SK-N-SH (cell line): ENCODE measurements at regions not wholly inside any gene's neighbourhood (a gene's known extent, or its start where the extent isn't known, plus 50 kb on each side); places are given as distances from the start of the nearest gene placed in this dataset.

ENCODE experiments used
- CTCF ChIA-PET: fragments of 300-600, 350-600 bp; formaldehyde crosslinking; extraction: SDS; loops from one replicate; lab custom pipeline; 2021; lab: Yijun Ruan, JAX
- POLR2A ChIA-PET: fragments of 350-600 bp; sonication (Branson Sonifier 250); formaldehyde crosslinking; extraction: SDS; loops from one replicate; lab custom pipeline; 2020; ENCODE audit warnings: antibody characterized with exemption, inconsistent platforms; lab: Yijun Ruan, JAX
- DNase-seq: peaks from one replicate; pipeline ENCODE4 v3.0.0; 2012
- H2AFZ ChIP-seq: fragments of 200-600 bp; sonication (generic); 2 replicates; pipeline ENCODE4 v1.8.1; 2016; ENCODE audit warnings: antibody characterized with exemption, mild to moderate bottlenecking, low read depth
- H3F3A ChIP-seq: fragments of 200-600 bp; sonication (generic); replicated peaks from 2 replicates; pipeline ENCODE3; 2016; ENCODE audit warnings: antibody characterized with exemption, mild to moderate bottlenecking; ENCODE audit not compliant: insufficient read depth
- H3K27ac ChIP-seq, 2 experiments: fragments of 200-500 bp in 1 of 2; fragments of 200-600 bp in 1 of 2; sonication (Bioruptor generic) in 1 of 2; sonication (generic), shearing (Covaris generic) in 1 of 2; 2 replicates each; pipeline versions ENCODE4 v1.5.1 to v1.6.1; 2014 to 2016; ENCODE audit warnings: low read depth in 2 of 2, inconsistent platforms in 1 of 2, low read length in 1 of 2, mild to moderate bottlenecking in 1 of 2, mixed read lengths in 1 of 2
- H3K27me3 ChIP-seq: fragments of 200-600 bp; sonication (generic), shearing (Covaris generic); 2 replicates; pipeline ENCODE4 v1.6.1; 2016; ENCODE audit warnings: mixed run types; ENCODE audit not compliant: insufficient read depth
- H3K36me3 ChIP-seq, 2 experiments: fragments of 200-500 bp in 1 of 2; fragments of 200-600 bp in 1 of 2; sonication (Bioruptor generic) in 1 of 2; sonication (generic) in 1 of 2; replicated peaks in 1 of 2; 2 replicates each; pipeline versions ENCODE3 to v1.5.1; 2014 to 2016; ENCODE audit warnings: low read length in 1 of 2, mild to moderate bottlenecking in 1 of 2; ENCODE audit not compliant: insufficient read depth in 2 of 2, control insufficient read depth in 1 of 2
- H3K4me1 ChIP-seq, 2 experiments: fragments of 200-500 bp in 1 of 2; fragments of 200-600 bp in 1 of 2; sonication (Bioruptor generic) in 1 of 2; sonication (generic), shearing (Covaris generic) in 1 of 2; 2 replicates each; pipeline versions ENCODE4 v1.5.1 to v1.6.1; 2014 to 2016; ENCODE audit warnings: low read depth in 1 of 2, low read length in 1 of 2, mixed run types in 1 of 2; ENCODE audit not compliant: insufficient read depth in 2 of 2, control insufficient read depth in 1 of 2
- H3K4me2 ChIP-seq: fragments of 200-600 bp; sonication (generic), shearing (Covaris generic); 2 replicates; pipeline ENCODE4 v1.6.1; 2017; ENCODE audit warnings: mixed run types
- H3K4me3 ChIP-seq, 2 experiments: fragments of 200-500 bp in 1 of 2; fragments of 200-600 bp in 1 of 2; sonication (Bioruptor generic) in 1 of 2; sonication (generic), shearing (Covaris generic) in 1 of 2; 2 replicates each; pipeline versions ENCODE4 v1.5.1 to v1.8.1; 2014 to 2016; ENCODE audit warnings: low read depth in 2 of 2, inconsistent platforms in 1 of 2, low read length in 1 of 2, mild to moderate bottlenecking in 1 of 2, mixed read lengths in 1 of 2, moderate library complexity in 1 of 2
- H3K79me2 ChIP-seq: fragments of 200-600 bp; sonication (generic); 2 replicates; pipeline ENCODE4 v1.8.1; 2017; ENCODE audit warnings: mild to moderate bottlenecking; ENCODE audit not compliant: insufficient read depth
- H3K9ac ChIP-seq: fragments of 200-600 bp; sonication (generic); 2 replicates; pipeline ENCODE4 v1.6.1; 2017; ENCODE audit warnings: mixed run types
- H3K9me2 ChIP-seq: fragments of 200-600 bp; sonication (generic); 2 replicates; pipeline ENCODE4 v1.6.1; 2017; ENCODE audit warnings: mixed run types
- H3K9me3 ChIP-seq: fragments of 200-600 bp; sonication (generic); 2 replicates; pipeline ENCODE4 v1.6.1; 2017; ENCODE audit warnings: mixed run types, mild to moderate bottlenecking, moderate library complexity
- H4K20me1 ChIP-seq: fragments of 200-600 bp; sonication (generic); 2 replicates; pipeline ENCODE4 v1.6.1; 2017; ENCODE audit warnings: mild to moderate bottlenecking, mixed run types; ENCODE audit not compliant: insufficient read depth
- CHD2 ChIP-seq: fragments of 150-350 bp; IDR thresholded peaks from 2 replicates; pipeline ENCODE4 v1.6.1; 2018; ENCODE audit warnings: low read length; ENCODE audit not compliant: partially characterized antibody
- ELF1 ChIP-seq: IDR thresholded peaks from 2 replicates; pipeline ENCODE4 v1.4.0; 2012
- FOSL2 ChIP-seq: IDR thresholded peaks from 2 replicates; pipeline ENCODE4 v1.4.0; 2012; ENCODE audit warnings: low read depth, mild to moderate bottlenecking, moderate library complexity, borderline replicate concordance
- GATA2 ChIP-seq: sonication (generic); formaldehyde crosslinking; IDR thresholded peaks from 2 replicates; pipeline ENCODE4 v1.5.0; 2020; ENCODE audit warnings: mild to moderate bottlenecking, missing genetic modification reagents
- MEF2A ChIP-seq: IDR thresholded peaks from 2 replicates; pipeline ENCODE4 v1.4.0; 2012; ENCODE audit warnings: low read depth, borderline replicate concordance
- POLR2AphosphoS5 ChIP-seq: IDR thresholded peaks from 2 replicates; pipeline ENCODE4 v1.6.1; 2012; ENCODE audit warnings: low read depth, low read length
- RCOR1 ChIP-seq: fragments of 150-350 bp; IDR thresholded peaks from 2 replicates; pipeline ENCODE4 v1.6.1; 2017; ENCODE audit warnings: antibody characterized with exemption, low read length
- RFX5 ChIP-seq: IDR thresholded peaks from 2 replicates; pipeline ENCODE4 v1.6.1; 2012; ENCODE audit warnings: mild to moderate bottlenecking, improper control_type of control experiment, low read length
- TAF1 ChIP-seq: IDR thresholded peaks from 2 replicates; pipeline ENCODE4 v1.6.1; 2012; ENCODE audit warnings: low read depth, mild to moderate bottlenecking, low read length, moderate library complexity, borderline replicate concordance
- TCF12 ChIP-seq: IDR thresholded peaks from 2 replicates; pipeline ENCODE4 v1.4.0; 2012
- TEAD4 ChIP-seq: IDR thresholded peaks from 2 replicates; pipeline ENCODE4 v1.4.0; 2012; ENCODE audit warnings: mild to moderate bottlenecking, borderline replicate concordance; ENCODE audit not compliant: insufficient read depth
- WGBS: methylation state at CpG from one replicate; pipeline ENCODE4 v1.1.6; 2017; ENCODE audit warnings: low lambda C conversion rate; 5-methylcytosine and 5-hydroxymethylcytosine counted together
- TF ChIP-seq, protein P1 (sequence below): IDR thresholded peaks from 2 replicates; pipeline ENCODE4 v1.4.0; 2012; ENCODE audit warnings: low read depth, borderline replicate concordance
- TF ChIP-seq, protein P2 (sequence below): fragments of 200-600 bp; sonication (generic); IDR thresholded peaks from 2 replicates; pipeline ENCODE4 v1.6.1; 2017; ENCODE audit warnings: antibody characterized with exemption, mild to moderate bottlenecking, moderate library complexity

DNA sequence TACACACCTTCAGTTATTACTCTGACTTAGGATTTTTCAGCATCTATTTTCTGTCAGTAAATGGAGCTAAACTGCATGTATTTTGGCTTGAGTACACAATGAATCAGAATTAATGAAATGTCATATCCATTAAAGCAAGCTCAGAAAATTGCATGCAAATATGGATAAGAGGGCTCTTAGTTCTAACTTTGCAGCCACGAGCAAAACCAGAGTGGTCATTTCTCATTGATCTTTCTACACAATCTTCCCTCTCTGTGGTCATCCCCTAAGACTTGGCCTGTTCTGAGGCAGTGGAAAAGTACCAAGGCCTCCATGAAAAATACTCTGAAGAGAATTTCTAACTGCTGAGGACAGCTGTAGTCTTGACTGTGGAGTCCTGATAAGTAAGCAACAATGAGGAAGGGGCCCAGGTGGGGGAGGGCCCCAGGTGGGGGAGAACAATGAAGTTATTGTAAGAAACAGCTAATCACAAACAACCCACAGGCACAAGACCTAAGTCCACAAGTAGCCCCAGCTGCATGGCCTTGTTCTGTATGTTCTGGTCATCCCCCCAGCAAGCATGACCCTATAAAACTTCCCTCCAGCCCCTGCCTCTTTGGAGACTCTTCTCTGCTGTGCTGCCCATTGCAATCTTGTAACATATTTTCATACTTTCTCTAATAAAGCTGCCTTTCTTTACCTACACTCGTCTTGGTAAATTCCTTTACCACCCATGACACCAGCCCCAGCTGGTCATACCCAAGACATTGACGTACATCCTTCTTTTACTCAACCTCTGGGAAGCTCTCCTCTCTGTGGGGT is 230.3 kb downstream of the TDRD15 start:
- ChIA-PET POLR2A (no interaction called here), CTCF (interaction anchor here (0.8 to 1.7 kb wide), 8 partner anchors 9 to 60 kb away, joined by 3 to 5 read pairs (median 4); no protein-coding TSS in a partner anchor)

More for the DNA sequence above, 230.3 kb downstream of the TDRD15 start:
- Histone ChIP-seq H3K27ac (no peak overlapping the region), H3K79me2 (no peaks in the 10 kb centered on the region), H3K27me3 (no peaks in the 10 kb centered on the region), H3K4me3 (no peak overlapping the region), H3K9ac (no peak overlapping the region)
- DNase-seq = no peak
- no peak for TF ChIP-seq GATA2 (CRISPR knock-in tag)
- no peak for TF ChIP-seq POLR2AphosphoS5
- TF ChIP-seq RCOR1 = no peak
- TF ChIP-seq, protein P1, sequence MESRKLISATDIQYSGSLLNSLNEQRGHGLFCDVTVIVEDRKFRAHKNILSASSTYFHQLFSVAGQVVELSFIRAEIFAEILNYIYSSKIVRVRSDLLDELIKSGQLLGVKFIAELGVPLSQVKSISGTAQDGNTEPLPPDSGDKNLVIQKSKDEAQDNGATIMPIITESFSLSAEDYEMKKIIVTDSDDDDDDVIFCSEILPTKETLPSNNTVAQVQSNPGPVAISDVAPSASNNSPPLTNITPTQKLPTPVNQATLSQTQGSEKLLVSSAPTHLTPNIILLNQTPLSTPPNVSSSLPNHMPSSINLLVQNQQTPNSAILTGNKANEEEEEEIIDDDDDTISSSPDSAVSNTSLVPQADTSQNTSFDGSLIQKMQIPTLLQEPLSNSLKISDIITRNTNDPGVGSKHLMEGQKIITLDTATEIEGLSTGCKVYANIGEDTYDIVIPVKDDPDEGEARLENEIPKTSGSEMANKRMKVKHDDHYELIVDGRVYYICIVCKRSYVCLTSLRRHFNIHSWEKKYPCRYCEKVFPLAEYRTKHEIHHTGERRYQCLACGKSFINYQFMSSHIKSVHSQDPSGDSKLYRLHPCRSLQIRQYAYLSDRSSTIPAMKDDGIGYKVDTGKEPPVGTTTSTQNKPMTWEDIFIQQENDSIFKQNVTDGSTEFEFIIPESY = no peak
- no peak for TF ChIP-seq TCF12
- TF ChIP-seq TEAD4 = no peak
- no peak for TF ChIP-seq CHD2
- no peak for TF ChIP-seq TAF1
- TF ChIP-seq ELF1 = no peak
- no peak for TF ChIP-seq RFX5
- TF ChIP-seq FOSL2 = no peak
- no peak for TF ChIP-seq MEF2A
- TF ChIP-seq, protein P2, sequence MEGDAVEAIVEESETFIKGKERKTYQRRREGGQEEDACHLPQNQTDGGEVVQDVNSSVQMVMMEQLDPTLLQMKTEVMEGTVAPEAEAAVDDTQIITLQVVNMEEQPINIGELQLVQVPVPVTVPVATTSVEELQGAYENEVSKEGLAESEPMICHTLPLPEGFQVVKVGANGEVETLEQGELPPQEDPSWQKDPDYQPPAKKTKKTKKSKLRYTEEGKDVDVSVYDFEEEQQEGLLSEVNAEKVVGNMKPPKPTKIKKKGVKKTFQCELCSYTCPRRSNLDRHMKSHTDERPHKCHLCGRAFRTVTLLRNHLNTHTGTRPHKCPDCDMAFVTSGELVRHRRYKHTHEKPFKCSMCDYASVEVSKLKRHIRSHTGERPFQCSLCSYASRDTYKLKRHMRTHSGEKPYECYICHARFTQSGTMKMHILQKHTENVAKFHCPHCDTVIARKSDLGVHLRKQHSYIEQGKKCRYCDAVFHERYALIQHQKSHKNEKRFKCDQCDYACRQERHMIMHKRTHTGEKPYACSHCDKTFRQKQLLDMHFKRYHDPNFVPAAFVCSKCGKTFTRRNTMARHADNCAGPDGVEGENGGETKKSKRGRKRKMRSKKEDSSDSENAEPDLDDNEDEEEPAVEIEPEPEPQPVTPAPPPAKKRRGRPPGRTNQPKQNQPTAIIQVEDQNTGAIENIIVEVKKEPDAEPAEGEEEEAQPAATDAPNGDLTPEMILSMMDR = no peak
- TF ChIP-seq, all 33 proteins: peak for 0
- Histone ChIP-seq H4K20me1 (no peaks in the 10 kb centered on the region), H3K36me3 (no peaks in the 10 kb centered on the region), H3K4me1 (peaks cover 0 to 16% of the 10 kb centered on the region in 2 experiments; a peak in 2 of 4 replicates), H3K9me2 (no peaks in the 10 kb centered on the region), H2AFZ (no peak overlapping the region), H3K9me3 (no peaks in the 10 kb centered on the region; the same call in 1 of the 2 replicates), H3F3A (no peaks in the 10 kb centered on the region), H3K4me2 (no peak overlapping the region)
- WGBS = 4% methylated on average over 3 of the region's 3 CpGs
